NCI-H128 (cell line): ENCODE measurements at regions not wholly inside any gene's neighbourhood (a gene's known extent, or its start where the extent isn't known, plus 50 kb on each side); places are given as distances from the start of the nearest gene placed in this dataset.
"Not testable (repeated sequence)": the region's sequence is repeated elsewhere in the genome, so short reads cannot be mapped to it uniquely, and the experiment has no call there.

Source experiments
- DNase-seq: peaks from one replicate; lab custom pipeline; 2025; ENCODE audit not compliant: unreplicated experiment; lab: John Stamatoyannopoulos, UW

GRCh38 chr2:116917196-116917595, 897.3 kb upstream of the DDX18 start:
- DNase-seq = no peak

GRCh38 chr2:116918574-116918973, 895.9 kb upstream of the DDX18 start:
- no peak for DNase-seq

- no peak for DNase-seq
Observed at GRCh38 chr2:116922414-116922813, 892.1 kb upstream of the DDX18 start.

GRCh38 chr2:116924509-116924908, 890.0 kb upstream of the DDX18 start:
- no peak for DNase-seq

- DNase-seq = no peak
Observed at GRCh38 chr2:116935097-116935814, 879.2 kb upstream of the DDX18 start.

- no peak for DNase-seq
Observed at GRCh38 chr2:116948258-116948657, 866.2 kb upstream of the DDX18 start.

- no peak for DNase-seq
Observed at GRCh38 chr2:116949249-116949648, 865.2 kb upstream of the DDX18 start.

- no peak for DNase-seq
Observed at GRCh38 chr2:116952254-116952653, 862.2 kb upstream of the DDX18 start.

GRCh38 chr2:116955646-116956045, 858.8 kb upstream of the DDX18 start:
- DNase-seq = no peak

- DNase-seq = no peak
Observed at GRCh38 chr2:116975608-116976007, 838.9 kb upstream of the DDX18 start.

GRCh38 chr2:116979916-116980764, 834.4 kb upstream of the DDX18 start:
- no peak for DNase-seq

GRCh38 chr2:116987447-116987846, 827.0 kb upstream of the DDX18 start:
- DNase-seq = no peak

- no peak for DNase-seq
Observed at GRCh38 chr2:116988303-116988702, 826.2 kb upstream of the DDX18 start.

- no peak for DNase-seq
Observed at GRCh38 chr2:117019357-117019756, 795.1 kb upstream of the DDX18 start.

GRCh38 chr2:117027646-117028045, 786.8 kb upstream of the DDX18 start:
- no peak for DNase-seq

GRCh38 chr2:117028708-117029107, 785.8 kb upstream of the DDX18 start:
- DNase-seq = not testable (repeated sequence)

GRCh38 chr2:117055499-117056375, 758.8 kb upstream of the DDX18 start:
- DNase-seq = no peak

- DNase-seq = no peak
Observed at GRCh38 chr2:117056376-117056748, 758.1 kb upstream of the DDX18 start.

GRCh38 chr2:117057016-117057415, 757.5 kb upstream of the DDX18 start:
- DNase-seq = no peak

GRCh38 chr2:117058366-117058765, 756.1 kb upstream of the DDX18 start:
- no peak for DNase-seq

GRCh38 chr2:117064021-117064420, 750.5 kb upstream of the DDX18 start:
- DNase-seq = no peak
